Pons (tissue), 1 donor: ENCODE measurements at regions not wholly inside any gene's neighbourhood (a gene's known extent, or its start where the extent isn't known, plus 50 kb on each side); places are given as distances from the start of the nearest gene placed in this dataset.

Experiments used
- DNase-seq: peaks from one replicate; pipeline ENCODE4 v3.0.0-alpha.2; 2016; ENCODE audit warnings: low spot score

- no peak for DNase-seq
Observed at GRCh38 chr10:129157185-129157584, 309.9 kb upstream of the MGMT start.

- DNase-seq = no peak
Observed at GRCh38 chr10:129161150-129161549, 305.9 kb upstream of the MGMT start.

GRCh38 chr10:129163531-129163930 is 303.5 kb upstream of the MGMT start:
- DNase-seq = no peak

- no peak for DNase-seq
Observed at GRCh38 chr10:129165076-129165720, 301.8 kb upstream of the MGMT start.

GRCh38 chr10:129165770-129166169 is 301.3 kb upstream of the MGMT start:
- no peak for DNase-seq

GRCh38 chr10:129168660-129169059 is 298.4 kb upstream of the MGMT start:
- no peak for DNase-seq

GRCh38 chr10:129169115-129169514 is 297.9 kb upstream of the MGMT start:
- DNase-seq = no peak

- no peak for DNase-seq
Observed at GRCh38 chr10:129170812-129171211, 296.2 kb upstream of the MGMT start.

GRCh38 chr10:129171812-129172211 is 295.2 kb upstream of the MGMT start:
- no peak for DNase-seq

GRCh38 chr10:129174232-129175014 is 292.6 kb upstream of the MGMT start:
- DNase-seq = no peak

- DNase-seq = no peak
Observed at GRCh38 chr10:129179245-129179971, 287.6 kb upstream of the MGMT start.

GRCh38 chr10:129179972-129180678 is 286.9 kb upstream of the MGMT start:
- DNase-seq = no peak

- DNase-seq = no peak
Observed at GRCh38 chr10:129184196-129184595, 282.8 kb upstream of the MGMT start.

- DNase-seq = no peak
Observed at GRCh38 chr10:129187331-129187730, 279.7 kb upstream of the MGMT start.

GRCh38 chr10:129191797-129192196 is 275.2 kb upstream of the MGMT start:
- DNase-seq = no peak

GRCh38 chr10:129192344-129193128 is 274.5 kb upstream of the MGMT start:
- DNase-seq = no peak

- DNase-seq = no peak
Observed at GRCh38 chr10:129193148-129193547, 273.9 kb upstream of the MGMT start.

GRCh38 chr10:129194181-129194870 is 272.7 kb upstream of the MGMT start:
- no peak for DNase-seq

- DNase-seq = no peak
Observed at GRCh38 chr10:129199826-129200225, 267.2 kb upstream of the MGMT start.

- no peak for DNase-seq
Observed at GRCh38 chr10:129203819-129204218, 263.2 kb upstream of the MGMT start.

GRCh38 chr10:129207297-129207696 is 259.7 kb upstream of the MGMT start:
- no peak for DNase-seq
